Cardiac septum (tissue), 1 donor: ENCODE measurements at regions not wholly inside any gene's neighbourhood (a gene's known extent, or its start where the extent isn't known, plus 50 kb on each side); places are given as distances from the start of the nearest gene placed in this dataset.
"Not testable (repeated sequence)": the region's sequence is repeated elsewhere in the genome, so short reads cannot be mapped to it uniquely, and the experiment has no call there.

ENCODE experiments used
- DNase-seq: peaks from one replicate; pipeline ENCODE4 v3.0.0-alpha.2; 2020; ENCODE audit warnings: low spot score
- intact Hi-C: fragments of 100-400 bp; cut with DNase I; formaldehyde crosslinking; loops from one replicate; pipeline ENCODE4 v1.14.0; 2022
- donor health status: DM: no; HTN: no; CAD: no.

DNA sequence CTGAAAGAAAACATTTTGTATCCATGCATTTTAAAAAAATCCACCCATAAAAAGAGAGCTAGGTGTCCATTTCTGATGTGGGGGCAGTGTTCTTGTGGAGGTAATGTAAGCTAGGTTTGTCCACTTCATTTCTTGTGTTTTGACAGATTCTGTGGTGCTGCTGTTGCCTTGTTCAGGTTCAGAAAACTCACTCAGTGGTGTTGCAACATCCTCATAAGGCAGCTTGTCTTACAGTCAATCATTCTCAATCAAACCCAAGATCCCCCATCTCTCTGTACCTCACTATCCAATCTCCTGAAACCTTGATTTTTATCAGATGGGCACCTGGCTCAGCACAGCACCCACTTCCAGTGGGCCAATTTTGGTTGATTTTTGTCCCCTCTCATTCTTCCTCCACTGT is 94.1 kb downstream of the TENT5C start:
- intact Hi-C loops: no loop called here

DNA sequence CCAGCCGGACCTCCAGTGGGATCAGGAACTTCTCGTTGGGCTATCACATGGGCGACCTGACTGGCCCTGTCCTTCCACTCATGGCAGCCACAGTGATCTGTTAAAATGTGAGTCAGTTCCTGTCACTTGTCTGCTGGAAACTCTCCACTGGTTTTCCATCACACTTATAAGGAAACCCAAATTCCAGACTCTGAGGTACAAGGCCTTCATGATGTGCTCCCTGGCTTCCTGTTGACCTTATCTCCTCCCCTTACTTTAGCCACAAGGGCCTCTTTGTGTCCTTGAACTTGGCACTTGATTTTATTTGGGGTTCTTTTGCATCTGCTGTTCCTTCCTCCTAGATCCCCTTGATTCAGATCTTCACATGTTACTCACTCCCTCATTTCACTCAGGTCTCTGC is 96.8 kb downstream of the TENT5C start:
- DNase-seq: no peak
- intact Hi-C loops: no loop called here

More for the DNA sequence above, 94.1 kb downstream of the TENT5C start:
- DNase-seq: no peak

DNA sequence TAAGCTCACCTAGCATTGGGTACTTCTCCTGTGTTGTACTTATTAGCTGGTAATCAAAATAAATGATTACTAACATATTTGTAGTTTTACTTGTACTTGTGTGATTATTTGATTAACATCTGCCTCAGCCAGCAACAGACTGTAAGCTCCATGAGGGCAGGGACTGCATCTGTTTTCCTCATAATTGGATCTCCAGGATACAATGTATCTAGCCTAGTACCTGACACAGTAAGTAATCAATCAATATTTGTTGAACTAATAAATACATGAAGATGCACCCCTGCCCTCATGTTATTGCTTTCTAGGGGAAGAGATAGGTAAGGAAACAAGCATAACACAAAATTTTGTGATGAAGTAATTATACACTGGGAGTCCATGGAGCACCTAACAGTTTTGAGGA is 101.5 kb downstream of the TENT5C start:
- intact Hi-C loops: no loop called here
- no peak for DNase-seq

DNA sequence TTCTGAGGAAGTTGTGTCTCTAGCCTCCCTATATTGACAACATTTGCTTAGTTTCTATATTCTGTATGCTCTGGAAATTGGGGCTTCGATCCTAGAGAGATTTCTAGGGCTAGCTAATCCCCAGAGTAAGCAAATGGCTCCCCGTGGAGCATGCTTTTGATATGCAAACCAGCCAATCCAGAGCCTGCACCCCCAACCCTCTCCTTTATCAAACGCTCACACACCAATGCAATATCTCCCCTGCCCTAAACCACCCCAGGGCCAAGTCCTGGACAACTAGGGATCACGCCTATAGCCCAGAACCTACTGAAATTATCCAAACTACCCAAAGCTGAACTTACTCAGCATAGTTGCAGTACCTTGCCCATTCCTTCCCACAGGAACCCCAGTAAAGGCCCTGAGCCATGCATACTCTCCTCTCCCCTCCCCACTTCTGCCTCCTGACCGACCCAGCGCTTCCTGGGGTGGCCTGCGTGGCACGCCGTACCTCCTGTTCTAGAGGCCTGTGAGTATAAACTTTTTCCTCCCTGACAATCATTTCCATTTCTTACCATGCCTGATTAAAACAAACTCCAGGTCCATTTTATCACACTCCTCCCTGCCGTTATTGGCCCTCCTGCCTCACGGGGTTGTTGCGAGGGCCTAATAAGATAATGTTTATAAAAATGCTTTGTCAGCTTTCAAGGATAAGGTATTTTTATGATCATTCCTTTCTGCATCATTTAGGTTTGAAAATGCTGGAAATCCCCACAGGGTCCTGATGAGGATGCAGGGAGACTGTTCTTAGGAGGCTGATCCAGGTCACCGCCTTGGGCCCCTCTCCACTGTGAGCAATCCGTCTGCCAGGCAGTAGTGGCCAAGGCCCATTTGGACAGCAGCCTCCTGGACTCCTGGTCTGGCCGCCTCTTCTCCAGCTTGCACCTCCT is 102.7 kb downstream of the TENT5C start:
- intact Hi-C loops: no loop called here
- DNase-seq: no peak

DNA sequence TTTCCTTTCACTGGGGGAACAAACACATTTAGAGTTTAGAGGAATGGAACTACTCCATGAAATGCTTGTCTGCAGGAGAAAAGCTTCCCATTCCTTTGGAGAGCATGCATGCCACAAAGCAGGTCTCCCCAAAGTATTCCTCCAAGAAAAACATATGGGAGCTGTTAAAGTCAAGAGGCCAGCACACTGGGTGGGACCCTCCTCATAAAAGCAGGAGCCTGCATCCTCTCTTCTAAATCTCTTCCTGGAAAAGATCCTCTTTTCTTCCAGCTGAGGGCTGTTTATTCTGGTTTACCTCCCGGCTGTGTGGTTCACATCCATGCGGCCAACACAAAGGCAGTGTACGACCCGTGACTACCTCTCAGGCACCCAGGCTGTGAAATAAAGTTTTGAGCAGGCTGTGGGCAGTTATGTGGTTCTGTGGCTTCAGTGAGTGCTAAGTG is 103.4 kb downstream of the TENT5C start:
- intact Hi-C loops: no loop called here
- DNase-seq: no peak

DNA sequence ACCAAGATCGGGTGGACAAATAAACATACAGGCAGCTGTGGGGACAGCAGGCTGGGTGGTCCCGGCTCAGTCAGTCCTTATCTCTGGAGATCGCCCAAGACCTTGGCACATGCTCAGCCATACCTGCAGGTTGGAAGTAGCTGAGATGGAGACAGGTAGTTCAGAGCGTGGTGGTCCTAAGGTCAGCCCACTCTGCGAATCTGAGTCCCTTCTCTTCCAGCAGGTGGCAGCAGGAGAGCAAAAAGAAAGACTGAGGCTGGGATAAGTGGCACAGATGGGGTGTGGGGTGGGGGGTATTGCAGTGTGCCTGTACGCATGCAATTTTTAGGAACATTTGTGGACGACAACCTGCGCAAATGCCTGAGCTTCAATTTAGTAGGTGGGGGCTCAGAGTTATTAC is 104.9 kb downstream of the TENT5C start:
- intact Hi-C loops: no loop called here
- DNase-seq: no peak

DNA sequence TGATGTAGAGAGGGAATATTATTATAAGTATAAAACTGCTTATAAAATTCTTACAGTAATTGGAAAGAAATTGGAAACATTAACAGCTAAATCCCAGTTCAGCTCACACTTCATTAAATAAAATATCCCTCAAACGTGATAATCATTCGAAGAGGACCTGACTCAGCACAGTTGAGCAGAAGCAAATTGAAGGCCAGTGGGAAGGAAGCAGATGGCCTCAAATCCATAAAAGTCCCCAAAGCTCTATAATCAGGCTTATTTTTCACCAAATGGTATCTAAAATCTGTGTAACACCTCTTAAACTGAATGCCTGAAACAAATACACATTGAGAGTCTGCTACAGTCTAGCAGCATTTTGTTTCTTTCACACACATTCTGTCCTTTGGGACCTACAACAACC is 106.8 kb downstream of the TENT5C start:
- intact Hi-C loops: no loop called here
- DNase-seq: no peak

DNA sequence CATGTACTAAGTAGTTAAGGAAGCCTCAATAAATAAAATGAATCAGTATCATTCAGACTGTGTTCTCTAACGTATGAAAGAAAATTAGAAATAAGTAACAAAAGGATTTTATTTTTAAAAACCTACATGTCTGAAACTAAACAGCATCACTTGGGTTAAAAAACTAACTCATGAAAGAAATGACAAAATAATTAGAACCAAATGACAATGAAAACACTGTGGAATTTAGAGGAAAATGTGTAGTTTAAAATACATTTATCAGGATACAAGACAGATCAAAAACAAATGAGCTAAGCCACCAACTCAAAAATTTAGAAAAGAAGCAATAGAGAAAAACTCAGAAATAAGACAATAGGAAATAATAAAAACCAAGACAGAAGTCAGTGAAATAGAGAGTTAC is 108.7 kb downstream of the TENT5C start:
- DNase-seq: no peak
- intact Hi-C loops: no loop called here

DNA sequence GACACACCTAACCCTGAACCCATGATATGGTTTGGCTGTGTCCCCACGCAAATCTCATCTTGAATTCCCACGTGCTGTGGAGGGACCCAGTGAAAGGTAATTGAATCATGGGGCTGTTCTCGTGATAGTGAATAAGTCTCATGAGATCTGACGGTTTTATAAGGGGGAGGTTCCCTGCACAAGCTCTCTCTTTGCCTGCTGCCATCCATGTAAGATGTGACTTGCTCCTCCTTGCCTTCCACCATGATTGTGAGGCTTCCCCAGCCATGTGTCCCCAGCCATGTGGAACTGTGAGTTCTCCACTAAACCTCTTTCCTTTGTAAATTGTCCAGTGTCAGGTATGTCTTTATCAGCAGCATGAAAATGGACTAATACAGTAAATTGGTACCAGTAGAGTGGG is 110.2 kb downstream of the TENT5C start:
- intact Hi-C loops, DNase-seq: not testable (repeated sequence)

DNA sequence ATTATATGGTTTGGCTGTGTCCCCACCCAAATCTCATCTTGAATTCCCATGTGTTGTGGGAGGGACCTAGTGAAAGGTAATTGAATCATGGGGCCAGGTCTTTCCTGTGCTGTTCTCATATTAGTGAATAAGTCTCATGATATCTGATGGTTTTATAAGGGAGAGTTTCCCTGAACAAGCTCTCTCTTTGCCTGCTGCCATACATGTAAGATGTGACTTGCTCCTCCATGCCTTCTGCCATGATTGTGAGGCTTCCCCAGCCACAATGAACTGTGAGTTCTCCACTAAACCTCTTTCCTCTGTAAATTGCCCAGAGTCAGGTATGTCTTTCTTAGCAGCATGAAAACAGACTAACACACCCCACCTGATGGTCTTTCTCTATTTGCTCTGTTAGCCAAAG is 112.1 kb downstream of the TENT5C start:
- intact Hi-C loops, DNase-seq: not testable (repeated sequence)

DNA sequence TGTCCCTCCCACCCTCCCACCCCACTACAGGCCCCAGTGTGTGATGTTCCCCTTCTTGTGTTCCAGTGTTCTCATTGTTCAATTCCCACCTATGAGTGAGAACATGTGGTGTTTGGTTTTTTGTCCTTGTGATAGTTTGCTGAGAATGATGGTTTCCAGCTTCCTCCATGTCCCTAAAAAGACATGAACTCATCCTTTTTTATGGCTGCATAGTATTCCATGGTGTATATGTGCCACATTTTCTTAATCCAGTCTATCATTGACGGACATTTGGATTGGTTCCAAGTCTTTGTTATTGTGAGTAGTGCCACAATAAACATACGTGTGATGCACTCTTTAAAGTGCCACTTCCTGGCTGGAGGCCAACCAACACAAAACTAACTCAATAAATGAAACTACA is 112.7 kb downstream of the TENT5C start:
- intact Hi-C loops, DNase-seq: not testable (repeated sequence)

DNA sequence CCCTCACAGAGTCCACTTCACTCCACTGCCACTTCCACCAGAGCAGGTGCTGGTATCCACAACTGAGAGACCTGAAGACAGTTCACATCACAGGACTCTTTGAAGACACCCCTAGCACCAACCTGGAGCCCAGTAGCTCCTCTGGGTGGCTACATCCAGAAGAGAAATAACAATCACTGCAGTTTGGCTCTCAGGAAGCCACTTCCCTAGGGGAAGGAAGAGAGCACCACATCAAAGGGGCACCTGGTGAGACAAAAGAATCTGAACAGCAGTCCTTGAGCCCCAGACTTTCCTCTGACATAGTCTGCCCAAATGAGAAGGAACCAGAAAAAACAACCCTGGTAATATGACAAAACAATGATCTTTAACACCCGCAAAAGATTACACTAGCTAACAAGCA is 113.2 kb downstream of the TENT5C start:
- no peak for DNase-seq
- intact Hi-C loops: no loop called here

DNA sequence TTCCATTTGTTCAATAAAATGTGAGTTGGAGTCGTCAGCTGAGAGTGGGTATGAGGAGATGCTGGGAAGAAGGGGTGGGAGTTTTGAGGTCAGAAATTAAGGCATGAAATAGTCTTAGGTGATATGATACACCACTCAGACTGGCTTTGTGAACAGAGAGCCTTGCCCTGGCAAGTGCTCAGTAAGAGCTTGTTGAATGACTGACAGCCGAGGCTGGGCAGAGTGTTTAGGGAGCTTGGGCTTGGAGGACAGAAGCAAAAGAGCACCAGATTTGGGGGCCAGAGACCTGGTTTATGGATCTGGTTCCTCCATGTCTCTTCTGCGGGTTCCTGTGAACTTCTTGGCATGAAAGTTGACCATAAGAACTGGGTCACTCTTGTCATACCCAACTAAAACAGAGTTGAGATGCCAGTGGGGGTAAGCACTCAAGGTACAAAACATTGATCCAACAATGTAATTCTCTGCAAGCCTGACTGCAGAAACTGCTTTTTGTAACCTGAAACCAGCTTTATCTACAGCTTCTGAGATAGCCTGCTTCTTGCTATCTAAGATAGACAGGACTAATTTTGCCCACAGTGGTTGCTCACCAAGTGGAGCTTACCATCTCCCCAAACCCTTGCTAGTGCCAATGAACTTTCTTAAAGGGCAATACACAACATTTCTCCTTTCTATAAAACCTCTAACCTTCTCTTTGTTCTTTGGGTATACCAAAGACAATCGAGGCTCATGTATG is 126.4 kb downstream of the TENT5C start:
- DNase-seq: no peak
- intact Hi-C loops: no loop called here

DNA sequence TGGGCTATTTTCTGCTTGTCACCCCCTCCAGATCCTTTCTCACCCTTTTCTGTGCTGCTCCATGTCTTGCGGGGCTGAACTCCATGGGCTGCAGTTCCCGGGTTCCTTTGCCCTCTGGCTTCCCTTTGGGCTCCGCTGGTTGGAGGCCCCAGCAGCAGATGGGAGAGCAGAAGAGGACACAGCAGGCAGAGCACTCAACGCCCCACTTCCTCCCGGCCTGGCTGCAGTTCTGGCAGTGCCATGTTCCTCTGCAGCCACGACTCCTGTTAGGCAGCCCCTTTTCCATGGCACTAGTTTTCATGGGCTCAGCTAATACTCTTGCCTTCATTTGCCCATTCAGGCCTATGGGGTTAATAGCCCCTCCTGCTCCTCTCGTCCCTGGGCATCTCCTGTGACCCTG is 127.1 kb downstream of the TENT5C start:
- intact Hi-C loops: no loop called here
- DNase-seq: no peak

DNA sequence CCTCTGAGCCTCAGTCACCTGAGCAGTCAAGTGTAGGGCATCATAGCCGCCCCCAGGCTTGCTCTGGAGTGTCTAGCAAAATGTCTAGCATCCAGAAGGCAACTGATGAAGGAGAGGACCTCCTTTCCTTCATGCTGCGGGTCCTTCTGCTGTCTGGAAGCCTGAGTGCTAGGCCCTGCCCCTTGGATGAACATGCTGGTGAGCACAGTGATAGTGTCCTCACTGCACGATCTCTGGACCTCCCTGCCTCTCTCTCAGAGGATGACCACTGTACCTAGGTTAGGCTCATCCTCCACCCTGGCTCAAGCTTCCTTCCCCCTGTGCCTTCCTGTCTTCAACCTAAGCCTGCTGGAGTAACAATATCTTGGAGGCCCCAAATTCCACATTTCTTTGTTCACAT is 128.6 kb downstream of the TENT5C start:
- no peak for DNase-seq
- intact Hi-C loops: no loop called here

DNA sequence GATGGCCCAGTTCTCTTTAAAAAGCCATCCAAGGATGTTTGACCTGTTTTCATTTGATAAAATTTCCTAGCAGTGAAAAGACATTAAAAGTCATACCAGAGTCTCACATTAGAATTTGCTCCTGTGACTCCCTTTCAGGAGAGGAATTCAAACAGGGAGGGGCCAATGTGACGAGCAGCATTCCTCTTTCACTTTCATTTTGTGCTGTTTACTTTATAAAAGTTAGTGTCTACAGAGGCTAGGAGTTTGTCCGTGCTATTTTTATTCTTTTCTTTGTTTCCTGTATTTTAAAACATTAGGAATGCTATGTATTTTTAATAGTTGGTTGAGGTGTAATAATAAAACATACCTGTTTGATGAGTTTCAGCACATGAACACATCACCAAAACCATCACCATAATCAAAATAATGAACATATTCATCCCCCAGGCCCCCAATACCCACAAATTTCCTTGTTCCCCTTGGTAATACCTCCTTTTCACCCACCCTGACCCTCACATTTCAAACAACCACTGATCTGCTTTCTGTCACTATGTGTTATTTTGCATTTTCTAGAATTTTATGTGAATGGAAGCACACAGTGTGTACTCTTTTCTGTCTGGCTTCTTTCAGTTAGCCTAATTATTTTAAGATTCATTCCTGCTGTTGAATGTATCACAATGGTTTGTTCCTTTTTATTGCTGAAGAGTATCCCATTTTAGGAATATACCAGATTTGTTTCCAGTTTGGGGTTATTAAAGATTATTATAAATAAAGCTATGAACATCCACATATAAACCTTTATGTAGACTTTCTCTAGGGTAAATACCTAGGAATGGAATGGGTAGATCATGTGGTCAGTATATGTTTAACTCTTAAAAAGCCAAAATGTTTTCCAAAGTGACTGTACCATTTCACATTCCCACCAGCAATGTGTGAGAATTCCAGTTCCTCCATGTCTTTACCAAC is 129.5 kb downstream of the TENT5C start:
- no peak for DNase-seq
- intact Hi-C loops: no loop called here

DNA sequence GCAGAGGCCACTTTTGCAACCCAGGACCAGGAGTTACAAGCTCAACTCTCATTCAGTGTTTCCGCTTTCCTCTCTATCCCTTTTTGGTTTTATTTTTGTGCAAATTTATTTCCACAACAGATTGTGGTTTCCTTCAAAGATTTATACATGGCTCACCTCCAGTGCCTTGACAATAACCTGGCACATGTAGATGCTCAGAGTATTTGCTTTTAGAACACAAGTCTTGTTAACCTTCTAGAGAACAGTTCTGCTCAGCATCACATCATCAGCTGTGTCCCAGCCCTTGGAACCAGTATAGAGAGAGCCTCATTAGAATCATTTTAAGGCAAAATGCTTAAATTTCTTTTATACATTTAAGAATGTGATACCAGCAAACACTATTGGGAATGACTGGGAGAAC is 133.7 kb downstream of the TENT5C start:
- no peak for DNase-seq

DNA sequence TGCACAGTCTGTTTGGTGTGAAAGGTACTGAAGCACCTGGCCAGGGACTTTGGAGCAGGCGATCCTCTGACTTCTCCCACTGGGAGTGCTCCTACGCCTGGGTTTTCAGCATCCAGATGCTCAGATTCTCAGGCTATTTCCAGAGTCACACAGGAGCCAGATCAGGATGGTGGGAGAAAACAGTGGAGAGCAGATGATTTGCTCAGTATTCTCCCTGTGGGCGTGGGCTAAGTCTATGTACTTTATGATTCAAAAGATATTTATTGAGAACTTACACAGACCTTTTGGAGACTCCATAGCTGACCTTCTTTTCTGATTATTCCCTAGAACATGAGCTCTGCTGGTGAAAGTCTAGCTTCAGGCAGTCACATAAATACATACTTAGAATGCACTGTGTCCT is 134.6 kb downstream of the TENT5C start:
- intact Hi-C loops: no loop called here

More for the DNA sequence above, 133.7 kb downstream of the TENT5C start:
- intact Hi-C loops: no loop called here

DNA sequence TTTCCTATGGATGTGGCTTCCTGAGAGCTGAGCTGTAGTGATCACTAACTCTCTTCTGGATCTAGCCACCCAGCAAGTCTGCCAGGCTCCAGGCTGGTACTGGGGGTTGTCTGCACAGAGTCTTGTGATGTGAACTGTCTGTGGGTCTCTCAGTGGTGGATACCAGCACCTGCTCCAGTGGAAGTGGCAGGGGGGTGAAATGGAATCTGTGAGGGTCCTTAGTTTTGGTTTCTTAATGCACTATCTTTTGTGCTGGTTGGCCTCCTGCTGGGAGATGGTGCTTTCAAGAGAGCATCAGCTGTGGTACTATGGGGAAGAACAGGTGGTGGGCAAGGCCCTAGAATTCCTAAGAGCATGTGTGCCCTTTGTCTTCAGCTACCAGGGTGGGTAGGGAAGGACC is 140.7 kb downstream of the TENT5C start:
- intact Hi-C loops, DNase-seq: not testable (repeated sequence)

More for the DNA sequence above, 134.6 kb downstream of the TENT5C start:
- DNase-seq: no peak

DNA sequence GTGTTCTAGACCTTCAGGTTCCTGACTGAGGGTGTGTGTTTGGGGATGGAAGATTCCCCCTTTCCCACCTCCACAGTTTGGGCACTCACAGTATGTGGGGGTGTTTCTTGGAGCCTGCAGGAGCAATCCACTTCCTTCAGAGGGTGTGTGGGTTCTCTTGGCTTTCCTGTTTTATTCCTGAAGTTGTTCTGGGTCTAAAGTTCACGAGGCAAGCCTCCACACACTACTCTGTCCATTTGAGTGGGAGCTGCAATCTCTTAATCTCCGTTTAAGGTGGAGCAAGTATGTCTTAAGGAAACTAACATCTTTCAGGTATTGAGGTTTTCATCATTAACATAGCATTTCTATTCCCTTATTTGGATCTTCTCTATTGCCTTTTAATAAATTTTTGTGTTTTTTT is 141.8 kb downstream of the TENT5C start:
- DNase-seq: no peak
- intact Hi-C loops: no loop called here
